GM18867 (cell line): ENCODE measurements at regions not wholly inside any gene's neighbourhood (a gene's known extent, or its start where the extent isn't known, plus 50 kb on each side); places are given as distances from the start of the nearest gene placed in this dataset.

Source experiments
- ATAC-seq: cut with Tn5 transposase; IDR thresholded peaks from one replicate; pipeline ENCODE4 v1.9.1; 2021; ENCODE audit warnings: mild to moderate bottlenecking, moderate library complexity; ENCODE audit not compliant: unreplicated experiment

DNA sequence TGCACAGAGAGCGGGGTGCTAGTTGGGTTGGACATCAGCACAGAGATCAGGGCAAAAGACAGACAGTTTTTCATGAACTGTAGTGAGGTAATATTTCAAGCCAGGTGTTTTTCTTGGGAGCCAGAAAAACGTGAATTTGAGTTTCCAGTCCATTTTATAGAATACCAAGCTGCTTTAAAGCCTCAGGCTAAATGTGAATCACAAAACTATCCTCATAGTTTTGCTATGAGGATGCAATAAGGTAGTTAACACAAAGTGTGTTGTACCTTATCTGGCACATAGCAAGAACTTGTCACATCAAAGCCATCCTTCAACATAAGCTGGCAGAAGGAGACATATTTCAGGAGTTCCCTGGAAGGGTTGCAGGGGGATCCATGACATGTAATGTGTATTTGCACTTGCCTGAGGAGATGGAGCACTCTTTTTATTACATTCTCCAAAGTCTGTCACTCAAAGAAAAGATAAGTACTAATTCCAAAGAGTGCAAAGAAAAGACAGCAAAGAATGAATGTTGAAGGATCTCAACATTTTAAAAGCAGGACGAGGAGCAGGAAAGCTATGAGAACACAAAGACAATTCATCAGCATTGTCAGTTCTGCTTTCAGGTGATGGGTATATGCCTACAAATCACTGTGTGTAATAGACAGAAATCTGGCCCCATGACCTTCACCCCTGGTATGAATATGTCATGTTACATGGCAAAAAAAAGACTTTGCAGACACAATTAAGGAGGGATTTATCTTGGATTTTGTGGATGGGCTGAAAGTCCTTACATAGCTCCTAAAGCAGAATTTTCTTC is 1046.4 kb downstream of the NTRK3 start:
- no peak for ATAC-seq

DNA sequence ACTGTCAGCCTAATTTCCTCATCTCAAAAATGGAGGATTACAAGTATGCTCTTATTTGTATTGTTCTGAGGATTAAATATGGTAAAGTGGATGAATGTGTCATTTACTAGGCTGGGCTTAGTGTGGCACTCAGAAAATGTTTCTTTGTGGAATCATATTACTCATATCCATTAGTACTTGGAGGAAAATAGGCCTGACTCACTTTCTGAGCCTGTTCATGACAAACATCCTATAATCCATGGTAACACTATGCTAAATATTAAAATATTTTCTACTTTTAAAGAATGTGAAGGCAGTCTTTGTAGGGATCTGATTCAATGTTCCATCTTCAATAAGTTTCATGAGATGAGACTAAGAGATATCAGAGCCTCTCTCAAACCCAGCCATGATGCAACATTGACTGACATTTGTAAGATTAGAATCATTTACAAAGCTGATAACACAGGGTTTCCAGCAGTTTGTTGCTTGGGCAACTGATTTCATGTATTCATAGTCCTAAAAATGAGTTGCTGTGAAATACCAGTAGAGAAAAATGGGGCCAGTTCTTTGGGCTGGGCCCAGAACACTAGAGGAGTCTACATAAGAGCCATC is 1048.5 kb downstream of the NTRK3 start:
- ATAC-seq: no peak

DNA sequence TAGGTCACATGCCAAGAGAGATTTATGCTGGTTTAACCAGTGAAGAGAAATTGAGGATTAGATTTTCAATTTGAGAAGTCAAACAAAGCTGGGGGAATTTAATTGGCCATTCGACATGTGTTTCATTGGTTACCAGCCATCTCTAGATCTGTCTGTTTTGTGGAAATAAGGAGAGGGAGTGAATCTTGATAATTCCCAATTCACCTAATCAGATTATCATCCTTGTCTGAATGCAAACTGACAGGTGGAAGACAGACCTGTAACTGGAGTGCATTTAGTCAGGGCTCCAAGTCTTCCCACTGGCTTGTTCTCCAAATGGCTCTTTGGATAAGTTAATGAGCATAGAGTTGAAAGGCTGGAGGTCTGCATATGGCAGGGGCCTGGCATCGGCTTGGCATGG is 1049.3 kb downstream of the NTRK3 start:
- no peak for ATAC-seq

DNA sequence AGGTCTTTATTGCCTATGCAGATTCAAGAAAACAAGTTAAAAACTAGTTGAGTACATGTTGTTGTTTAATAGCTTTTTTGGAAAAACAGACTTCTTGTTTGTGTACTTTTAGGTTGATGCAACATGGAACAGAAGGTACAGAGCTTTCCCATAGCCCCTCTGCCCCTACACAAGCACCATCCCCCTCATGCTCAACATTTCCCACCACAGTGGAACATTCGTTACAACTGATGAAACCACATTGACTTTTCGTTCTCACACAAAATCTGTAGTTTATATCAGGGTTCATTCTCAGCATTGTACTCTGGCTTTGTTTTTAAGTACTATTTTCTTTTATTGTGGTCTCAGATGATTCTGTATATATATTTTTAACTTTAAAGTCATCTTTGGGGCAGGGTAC is 1054.6 kb downstream of the NTRK3 start:
- ATAC-seq: no peak

DNA sequence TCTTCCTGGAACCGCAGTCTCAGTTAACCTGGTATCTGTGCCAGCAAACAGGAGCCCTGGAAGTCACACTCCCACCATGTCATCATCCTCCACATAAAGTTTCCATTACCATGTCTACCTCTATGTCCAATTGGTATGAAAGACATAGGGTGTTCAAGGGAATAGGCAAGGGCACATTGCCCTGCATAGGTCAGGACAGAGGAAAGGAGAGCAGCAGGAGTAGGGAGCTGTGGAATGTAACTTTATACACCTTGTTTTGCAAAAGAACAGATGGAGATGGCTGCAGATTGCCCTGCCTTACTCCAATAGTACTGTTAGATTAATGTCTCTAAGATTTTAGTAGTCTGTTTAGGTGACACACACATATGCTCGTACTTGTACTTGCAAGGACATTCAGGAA is 1056.4 kb downstream of the NTRK3 start:
- ATAC-seq: no peak

DNA sequence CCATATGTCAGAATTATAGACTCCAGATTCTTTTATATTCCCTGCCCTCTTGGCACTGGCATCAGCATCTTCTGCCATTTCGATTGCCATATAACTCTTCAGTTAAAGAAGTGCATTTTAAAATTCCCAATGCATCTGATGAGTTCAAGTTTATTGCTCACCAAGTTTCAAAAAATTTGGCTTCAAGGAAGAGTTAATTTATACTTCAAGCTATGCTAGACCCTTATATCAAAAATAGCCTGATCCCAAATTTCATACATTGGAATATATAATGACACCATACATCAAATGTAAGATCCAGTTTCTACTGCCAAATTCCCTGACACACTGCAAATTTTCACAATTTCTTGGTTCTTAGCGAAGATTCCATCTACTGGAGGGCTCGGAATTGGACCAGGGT is 1058.6 kb downstream of the NTRK3 start:
- no peak for ATAC-seq

DNA sequence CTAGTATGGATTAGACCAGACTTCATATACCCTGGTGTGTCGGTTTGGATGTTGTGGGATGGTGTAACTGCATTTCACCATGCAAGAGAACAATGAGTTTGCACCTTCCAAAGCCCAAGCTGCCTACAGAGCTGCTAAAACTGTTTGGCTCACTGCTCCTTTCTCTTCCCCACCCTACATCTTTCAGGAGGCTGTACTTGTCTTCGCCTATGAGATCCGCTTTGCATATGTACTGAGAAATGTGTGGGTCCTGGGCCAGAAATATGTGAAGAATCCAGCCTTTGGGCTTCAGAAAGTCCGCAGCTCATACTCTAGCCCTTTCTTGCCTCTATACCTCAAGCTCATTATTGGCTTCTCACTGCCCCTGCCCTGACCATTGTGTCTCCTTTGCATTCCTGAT is 1060.0 kb downstream of the NTRK3 start:
- ATAC-seq: no peak

DNA sequence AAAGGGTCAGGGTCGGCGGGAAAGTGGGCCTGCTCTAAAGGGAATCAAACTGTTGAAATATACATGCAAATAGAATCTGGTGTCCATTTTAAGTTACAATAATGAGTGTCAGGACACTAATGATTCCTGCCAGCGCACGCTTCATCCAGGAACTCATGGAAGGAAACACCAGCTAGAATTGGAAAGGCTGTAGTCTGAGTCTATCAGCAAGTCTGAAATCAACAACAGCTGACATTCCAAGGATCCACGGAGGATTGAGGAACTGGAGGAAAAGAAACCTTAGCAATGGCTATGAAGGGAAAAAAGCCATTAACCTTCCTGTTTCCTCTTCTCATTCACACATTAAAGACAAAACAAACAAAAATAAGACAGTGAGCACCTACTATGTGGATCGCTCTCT is 1063.1 kb downstream of the NTRK3 start:
- no peak for ATAC-seq

DNA sequence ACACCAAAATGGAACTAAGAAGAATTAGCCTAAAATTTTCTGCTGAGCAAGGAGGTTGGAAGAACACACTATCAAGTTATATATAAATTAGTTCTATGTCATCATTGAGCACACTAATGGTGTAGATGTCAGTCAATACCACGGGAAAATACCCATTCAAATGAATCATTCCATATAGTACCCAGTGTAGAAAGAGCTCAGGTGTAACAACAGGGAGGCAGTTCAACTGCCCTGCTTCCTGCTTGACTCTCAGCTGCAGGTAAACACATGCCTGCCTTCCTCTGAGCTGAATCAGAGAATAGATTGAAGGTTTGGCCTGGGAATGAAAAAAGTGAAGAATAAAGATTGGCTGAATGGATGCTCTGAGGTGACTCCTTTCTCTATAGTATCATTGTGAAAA is 1088.0 kb downstream of the AGBL1 start:
- no peak for ATAC-seq

DNA sequence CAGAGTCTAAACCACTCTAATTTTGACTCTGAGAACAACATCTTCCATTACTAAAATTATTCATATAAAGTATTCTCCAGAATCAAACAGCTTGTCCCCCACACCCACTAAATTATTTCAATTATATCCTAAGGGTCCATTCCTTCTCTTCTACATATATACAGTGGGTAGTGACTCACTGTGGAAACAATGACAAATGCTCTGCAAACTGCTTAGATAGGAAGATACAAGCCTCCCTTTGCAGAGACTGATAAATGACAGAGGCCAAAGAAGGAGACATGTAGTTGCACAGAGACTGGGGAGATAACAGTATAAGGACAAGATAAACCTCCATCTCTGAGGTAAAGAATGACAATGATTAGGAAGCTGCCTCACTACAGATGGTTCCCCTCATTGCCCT is 1087.4 kb downstream of the AGBL1 start:
- ATAC-seq: no peak

DNA sequence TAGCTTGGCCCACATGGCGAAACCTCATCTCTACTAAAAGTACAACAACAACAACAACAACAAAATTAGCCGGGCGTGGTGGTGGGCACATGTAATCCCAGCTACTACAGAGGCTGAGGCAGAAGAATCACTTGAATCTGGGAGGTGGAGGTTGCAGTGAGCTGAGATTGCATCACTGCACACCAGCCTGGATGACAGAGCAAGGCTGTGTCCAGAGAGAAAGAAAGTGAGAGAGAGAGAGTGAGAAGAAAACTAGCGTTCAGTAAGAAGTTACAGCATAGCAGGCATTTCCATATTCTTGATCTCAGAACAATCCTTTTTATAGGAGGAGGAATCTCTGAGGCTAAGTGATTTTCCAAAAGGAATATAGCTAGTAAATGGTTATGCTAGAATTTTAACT is 1076.1 kb downstream of the AGBL1 start:
- ATAC-seq: no peak

DNA sequence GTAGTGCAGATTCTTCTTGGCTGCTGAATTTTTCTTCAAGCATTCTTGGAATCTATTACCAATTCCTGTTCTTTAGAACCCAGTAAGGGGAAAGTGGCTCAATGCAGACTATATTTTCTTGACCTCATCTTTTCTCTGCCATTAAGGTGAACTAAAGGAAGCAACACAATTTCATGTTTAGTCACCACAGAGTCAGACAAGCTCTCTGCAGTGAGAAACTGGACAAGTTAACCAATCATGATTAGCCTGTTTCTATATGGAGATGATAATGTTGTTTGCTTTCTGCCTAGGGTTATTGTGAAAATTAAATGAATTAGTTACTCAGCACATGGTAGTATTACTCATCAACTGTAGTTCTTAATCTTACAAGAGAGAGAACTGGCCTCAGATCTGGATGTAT is 1075.1 kb downstream of the AGBL1 start:
- ATAC-seq: no peak

DNA sequence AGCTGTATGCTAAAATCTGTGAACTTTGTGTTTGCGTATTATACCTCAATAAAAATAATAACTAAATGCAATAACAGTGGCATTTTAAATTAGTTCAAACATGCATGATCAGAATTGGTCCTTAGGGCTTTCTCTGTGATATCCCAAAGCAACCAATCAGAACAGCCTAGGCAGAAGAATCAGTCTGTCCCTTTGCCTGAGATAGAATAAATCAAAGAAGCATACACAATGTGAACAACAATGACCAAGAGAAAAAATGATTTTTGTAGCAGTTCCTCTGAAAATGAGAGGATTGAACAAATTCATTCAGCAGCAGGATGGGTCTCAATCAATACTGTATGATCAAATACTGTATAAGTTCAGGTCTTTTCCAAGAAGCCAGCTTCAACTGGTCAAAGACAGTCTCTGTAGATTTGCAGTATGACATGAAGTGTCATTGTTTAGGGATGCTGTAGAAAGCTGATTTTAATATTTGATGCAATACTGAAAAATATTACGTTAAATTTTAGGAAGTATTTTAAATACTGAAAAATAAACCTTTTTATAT is 1071.6 kb downstream of the AGBL1 start:
- ATAC-seq: no peak

DNA sequence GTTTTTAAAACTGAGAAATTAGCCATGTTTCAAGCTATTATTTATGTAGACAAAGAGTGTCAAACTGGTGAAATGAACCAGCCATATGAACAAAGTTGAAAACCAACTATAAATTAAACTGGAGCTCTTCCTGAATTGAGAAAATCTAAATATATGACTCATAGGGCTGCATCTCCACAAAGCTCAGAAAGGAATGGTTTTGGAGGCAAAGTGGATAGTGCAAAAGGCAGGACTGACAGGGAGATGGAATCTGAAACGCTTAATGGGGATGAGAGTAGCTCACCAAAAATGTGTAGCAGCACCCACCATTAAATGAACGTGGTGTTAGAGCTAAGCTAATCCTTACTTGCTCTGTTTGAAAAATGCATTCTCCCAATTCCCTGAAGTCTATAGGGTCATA is 1066.0 kb downstream of the AGBL1 start:
- no peak for ATAC-seq

DNA sequence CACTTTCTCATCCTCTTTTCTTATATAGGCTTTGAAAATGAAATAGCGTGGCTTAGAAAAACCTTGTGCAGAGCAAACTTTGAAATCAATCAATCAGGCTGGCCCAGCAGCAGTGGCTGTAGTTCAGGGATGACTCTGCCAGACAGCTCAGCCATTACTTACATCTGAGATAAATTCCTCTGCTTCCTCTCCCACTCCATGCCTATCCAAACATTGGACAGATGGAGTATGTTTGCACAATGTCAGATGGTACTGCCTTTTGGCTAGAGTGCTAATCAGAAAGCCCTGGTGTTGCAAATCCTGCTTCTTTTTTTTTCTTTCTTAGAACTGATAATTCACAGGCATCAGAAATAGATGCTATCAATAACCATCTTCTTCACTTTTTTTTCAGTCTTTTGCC is 1065.1 kb downstream of the AGBL1 start:
- no peak for ATAC-seq

DNA sequence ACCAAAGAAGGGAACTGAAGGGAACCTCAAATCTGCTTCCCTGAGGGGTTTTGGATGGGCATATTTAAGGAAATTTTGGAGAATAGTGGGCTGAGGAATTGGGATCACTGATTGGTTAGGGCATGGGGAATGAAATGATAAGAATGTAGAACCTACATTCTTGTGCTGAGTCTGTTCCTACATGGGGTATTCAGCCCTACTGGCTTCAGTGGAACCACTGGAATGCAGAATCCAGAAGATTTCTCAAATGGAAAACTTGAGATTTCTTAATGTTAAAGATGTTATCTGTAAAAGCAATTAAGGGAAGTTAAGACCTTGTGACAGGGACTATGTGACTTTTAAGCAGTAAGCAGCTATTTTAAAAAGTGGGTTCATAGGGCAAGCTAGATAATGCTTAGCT is 1062.4 kb downstream of the AGBL1 start:
- no peak for ATAC-seq

DNA sequence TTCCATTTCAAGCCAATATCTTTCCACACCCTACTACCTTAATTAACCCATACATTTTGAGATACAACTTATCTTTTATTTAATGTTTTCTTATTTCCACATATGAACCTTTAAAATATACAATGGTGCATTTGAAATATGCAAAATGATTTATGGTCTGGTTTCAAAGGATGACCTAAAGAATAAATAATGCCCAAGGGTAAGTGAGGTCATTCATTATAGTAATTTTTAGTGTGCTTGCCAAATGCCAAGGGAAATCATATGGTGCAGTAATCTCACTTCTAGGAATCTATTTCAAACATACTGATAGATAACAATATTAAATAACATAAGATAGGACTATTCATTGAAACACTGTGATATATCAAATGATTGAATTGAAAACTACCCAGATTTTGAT is 1055.4 kb downstream of the AGBL1 start:
- no peak for ATAC-seq

DNA sequence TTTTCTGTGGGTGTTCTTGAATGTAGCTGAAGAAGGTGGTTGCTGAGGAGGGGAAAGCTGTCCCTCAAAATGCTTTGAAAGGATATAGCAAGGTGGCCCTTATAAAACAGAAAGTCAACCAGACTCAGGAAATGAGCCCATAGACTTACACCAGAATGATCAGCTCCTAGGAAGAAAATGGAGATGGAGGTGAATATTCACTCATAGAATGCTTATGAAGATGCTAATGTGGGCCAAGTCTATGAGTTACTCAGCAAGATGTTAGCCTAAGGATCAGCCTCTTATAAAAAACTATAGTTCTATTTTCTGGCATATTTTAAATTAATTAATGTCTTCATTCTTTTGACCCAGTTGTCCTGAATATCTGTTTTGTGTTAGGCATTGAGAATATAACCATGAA is 1054.0 kb downstream of the AGBL1 start:
- no peak for ATAC-seq

DNA sequence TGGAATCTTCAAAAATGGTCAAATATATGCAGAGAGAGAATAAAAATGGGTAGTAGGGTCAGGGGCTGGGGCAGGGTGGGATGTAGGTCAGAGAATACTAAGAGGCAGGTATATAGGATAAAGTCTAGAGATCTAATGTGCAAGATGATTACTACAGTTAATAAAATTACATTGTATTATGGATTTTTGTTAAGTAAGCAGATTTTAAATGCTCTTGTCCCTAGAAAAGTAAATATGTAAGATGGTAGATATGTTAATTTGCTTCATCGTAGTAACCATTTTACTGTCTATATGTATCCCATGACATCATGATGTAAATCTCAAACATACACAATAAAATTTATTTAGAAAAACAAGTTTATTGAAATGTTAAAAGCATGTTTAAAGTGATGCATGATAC is 1051.4 kb downstream of the AGBL1 start:
- no peak for ATAC-seq

DNA sequence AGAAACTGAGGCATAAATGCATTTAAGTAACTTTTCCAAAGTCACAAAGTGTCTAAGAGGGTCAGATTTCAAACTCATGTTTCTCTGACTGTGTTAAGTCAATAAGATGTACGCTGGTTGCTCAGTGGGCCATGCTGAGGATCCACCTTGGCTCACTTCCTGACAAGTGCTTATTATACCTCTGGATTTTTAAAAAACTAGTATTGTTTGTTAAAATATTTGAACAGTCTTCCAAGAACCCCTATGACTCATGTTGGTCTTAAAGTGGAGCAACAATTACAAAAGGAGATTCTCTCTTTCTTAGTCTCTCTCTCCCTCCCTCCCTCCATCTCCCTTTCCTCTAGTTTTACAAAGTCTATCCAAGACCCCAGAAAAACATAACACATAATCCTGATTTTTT is 1050.2 kb downstream of the AGBL1 start:
- no peak for ATAC-seq

DNA sequence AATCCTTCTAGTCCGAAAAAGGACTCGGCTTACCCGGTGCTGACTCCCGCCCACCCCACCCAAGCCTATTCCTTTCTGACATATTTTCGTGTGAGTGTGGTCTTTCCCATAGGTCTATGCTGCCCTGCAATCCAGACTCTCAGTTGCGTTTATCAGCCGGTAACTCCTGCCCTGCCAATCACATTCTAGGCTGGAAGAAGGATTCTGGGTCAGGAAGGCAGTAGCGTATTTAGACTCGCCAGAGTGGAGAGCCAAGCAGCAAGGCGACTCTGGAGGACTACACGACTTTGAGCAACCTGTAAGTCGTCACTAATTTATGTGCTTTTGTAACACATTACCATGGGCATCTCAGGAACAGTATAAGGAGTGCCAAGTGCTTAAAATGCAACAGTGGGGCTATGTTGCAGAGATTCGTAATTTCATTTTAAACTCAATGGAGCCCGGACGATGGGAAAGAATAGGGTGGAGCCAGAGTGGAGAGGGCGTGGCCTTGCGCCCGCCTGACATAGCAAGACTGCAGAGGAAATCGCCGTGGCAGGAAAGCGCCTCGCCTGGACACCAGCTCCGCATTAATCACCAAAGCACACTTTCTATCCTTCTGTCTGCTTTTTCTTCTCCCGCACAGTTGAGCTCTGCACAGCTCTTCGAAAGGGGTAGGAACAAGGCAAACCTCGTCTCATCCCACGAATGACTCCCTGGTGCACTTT is 1044.2 kb downstream of the AGBL1 start:
- no peak for ATAC-seq

DNA sequence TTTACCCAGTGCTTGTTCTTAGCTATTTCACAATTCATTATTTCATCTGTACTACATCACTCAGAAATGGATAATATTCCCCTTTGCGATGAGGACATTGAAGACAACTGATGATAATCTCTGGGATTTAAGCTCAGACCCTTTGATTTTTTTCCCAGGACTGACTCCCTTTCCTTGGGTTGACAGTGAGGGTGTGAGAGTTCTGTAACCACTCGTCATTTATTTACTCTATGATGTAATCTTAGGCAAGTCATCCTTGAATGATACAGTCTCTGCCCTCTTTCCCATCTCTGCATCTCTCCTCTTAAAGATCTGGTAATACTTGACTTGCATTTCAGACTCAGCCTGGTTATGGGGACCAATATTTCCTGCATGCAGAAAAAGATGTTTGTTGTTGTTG is 1041.7 kb downstream of the AGBL1 start:
- no peak for ATAC-seq
